NT2/D1 (cell line): ENCODE measurements at regions not wholly inside any gene's neighbourhood (a gene's known extent, or its start where the extent isn't known, plus 50 kb on each side); places are given as distances from the start of the nearest gene placed in this dataset.

Source experiments
- DNase-seq: peaks from one replicate; pipeline ENCODE4 v3.0.0-alpha.2; 2011; ENCODE audit warnings: low read depth, low spot score
- H3K27me3 ChIP-seq: 2 replicates; pipeline ENCODE4 v1.6.0; 2011; ENCODE audit warnings: mild to moderate bottlenecking; ENCODE audit not compliant: insufficient read length, insufficient read depth
- H3K36me3 ChIP-seq: 2 replicates; pipeline ENCODE4 v1.6.1; 2011; ENCODE audit warnings: mild to moderate bottlenecking, low read length, mixed read lengths; ENCODE audit not compliant: insufficient read depth, insufficient read length
- H3K4me1 ChIP-seq: 2 replicates; pipeline ENCODE4 v1.5.1; 2011; ENCODE audit not compliant: insufficient read depth, insufficient read length
- H3K4me3 ChIP-seq: 2 replicates; pipeline ENCODE4 v1.5.1; 2011; ENCODE audit warnings: low read depth; ENCODE audit not compliant: insufficient read length
- H3K9ac ChIP-seq: 2 replicates; pipeline ENCODE4 v1.6.0; 2011; ENCODE audit warnings: low read depth; ENCODE audit not compliant: insufficient read length
- H3K9me3 ChIP-seq: 2 replicates; pipeline ENCODE4 v1.5.1; 2011; ENCODE audit warnings: mild to moderate bottlenecking, low read length; ENCODE audit not compliant: insufficient read depth
- SUZ12 ChIP-seq: IDR thresholded peaks from 2 replicates; pipeline ENCODE4 v1.6.1; 2011; ENCODE audit not compliant: insufficient read length, insufficient read depth; ENCODE audit errors: extremely low read depth
- YY1 ChIP-seq: IDR thresholded peaks from 2 replicates; pipeline ENCODE4 v1.6.1; 2011; ENCODE audit not compliant: insufficient read length, insufficient read depth
- ZNF274 ChIP-seq: IDR thresholded peaks from 2 replicates; pipeline ENCODE4 v1.6.1; 2011; ENCODE audit warnings: mild to moderate bottlenecking, low read depth, low read length

DNA sequence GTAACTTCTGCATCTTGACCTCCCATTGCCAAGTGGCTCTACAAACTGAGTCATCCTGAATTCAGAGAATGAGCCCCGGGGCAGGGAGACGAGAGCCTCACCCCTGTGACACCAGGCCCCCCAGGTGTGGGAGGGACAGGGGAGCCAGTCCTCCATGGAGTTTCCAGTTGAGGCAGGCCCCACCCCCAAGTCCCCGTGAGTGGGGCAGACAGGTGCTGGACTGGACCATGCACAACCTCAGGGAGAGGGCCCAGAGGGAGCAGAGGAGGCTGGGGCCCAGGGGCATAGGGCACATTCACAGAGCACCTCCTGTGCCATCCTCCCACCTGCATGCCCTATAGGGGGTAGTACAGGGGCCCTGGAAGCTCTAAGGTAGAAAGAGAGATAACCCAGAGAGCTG lies 180.8 kb downstream of the BRD1 start:
- no peak overlapping the region for H3K4me3 ChIP-seq
- H3K9ac ChIP-seq, result no peak overlapping the region
- H3K9me3 ChIP-seq, result no peaks in the 10 kb centered on the region
- DNase-seq, result no peak
- peaks cover 12% of the 10 kb centered on the region for H3K4me1 ChIP-seq
- no peaks in the 10 kb centered on the region for H3K36me3 ChIP-seq
- peaks cover 4% of the 10 kb centered on the region for H3K27me3 ChIP-seq
- no peak for TF ChIP-seq YY1
- TF ChIP-seq SUZ12, result no peak

DNA sequence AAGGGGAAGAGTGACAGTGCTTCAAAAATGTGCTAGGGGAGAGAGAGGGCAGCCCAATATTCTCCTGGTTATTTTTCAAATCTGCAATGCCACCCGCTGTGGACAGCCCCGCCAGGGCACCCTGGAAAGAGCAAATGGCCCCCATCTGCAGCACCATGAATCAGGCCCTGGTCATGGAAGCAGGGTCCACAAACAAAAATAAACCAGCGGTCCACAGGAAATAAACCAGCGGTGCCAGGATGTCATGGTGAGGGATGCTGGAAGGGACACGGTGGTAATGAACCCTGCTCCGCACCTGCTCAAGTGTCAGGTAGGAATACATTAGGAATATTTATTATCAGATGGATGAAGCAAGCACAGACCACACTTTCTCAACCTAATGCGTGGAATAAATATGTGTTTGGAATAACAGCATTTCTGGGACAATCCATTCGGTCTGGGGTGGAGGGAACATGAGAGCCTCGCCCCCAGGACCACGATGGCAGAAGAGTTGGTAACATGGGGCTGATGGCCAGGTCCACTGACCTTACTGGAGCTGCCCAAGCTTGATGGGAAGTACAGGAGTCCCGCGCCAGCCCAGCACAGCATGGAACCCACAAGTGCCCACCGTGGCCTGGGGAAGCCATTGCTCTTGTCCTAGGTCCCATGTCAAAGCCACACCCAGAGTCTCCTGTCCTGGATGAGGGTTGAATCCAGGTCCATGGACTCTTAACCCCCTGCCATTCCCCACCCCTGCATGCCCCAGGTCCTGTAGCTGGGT lies 181.7 kb downstream of the BRD1 start:
- Histone ChIP-seq H3K36me3 (no peaks in the 10 kb centered on the region), H3K27me3 (peaks cover 4% of the 10 kb centered on the region), H3K9ac (no peak overlapping the region), H3K9me3 (no peaks in the 10 kb centered on the region), H3K4me3 (no peak overlapping the region), H3K4me1 (peaks cover 12% of the 10 kb centered on the region)
- TF ChIP-seq ZNF274 (no peak), YY1 (no peak), SUZ12 (no peak)
- DNase-seq, result no peak

DNA sequence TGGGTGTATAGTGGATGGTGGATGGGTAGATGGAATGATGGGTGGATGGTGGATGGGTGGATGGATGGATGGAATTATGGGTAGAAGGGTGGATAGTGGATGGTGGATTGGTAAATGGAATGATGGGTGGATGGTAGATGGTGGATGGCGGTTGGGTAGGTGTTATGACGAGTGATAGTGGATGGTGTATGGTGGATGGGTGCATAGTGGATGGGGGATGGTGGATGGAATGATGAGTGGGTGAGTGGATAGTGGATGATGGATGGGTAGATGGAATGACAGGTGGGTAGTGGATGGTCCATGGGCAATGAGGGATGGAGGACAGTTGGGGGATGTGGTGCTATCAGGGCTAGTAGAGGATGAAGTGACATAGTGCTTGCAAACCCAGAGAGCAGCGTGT lies 182.4 kb downstream of the BRD1 start:
- Histone ChIP-seq H3K9me3 (no peaks in the 10 kb centered on the region), H3K9ac (no peak overlapping the region), H3K4me1 (peaks cover 12% of the 10 kb centered on the region), H3K4me3 (no peak overlapping the region), H3K36me3 (no peaks in the 10 kb centered on the region), H3K27me3 (peaks cover 1% of the 10 kb centered on the region)
- TF ChIP-seq YY1, result no peak
- TF ChIP-seq SUZ12, result no peak
- TF ChIP-seq ZNF274, result no peak
- no peak for DNase-seq

DNA sequence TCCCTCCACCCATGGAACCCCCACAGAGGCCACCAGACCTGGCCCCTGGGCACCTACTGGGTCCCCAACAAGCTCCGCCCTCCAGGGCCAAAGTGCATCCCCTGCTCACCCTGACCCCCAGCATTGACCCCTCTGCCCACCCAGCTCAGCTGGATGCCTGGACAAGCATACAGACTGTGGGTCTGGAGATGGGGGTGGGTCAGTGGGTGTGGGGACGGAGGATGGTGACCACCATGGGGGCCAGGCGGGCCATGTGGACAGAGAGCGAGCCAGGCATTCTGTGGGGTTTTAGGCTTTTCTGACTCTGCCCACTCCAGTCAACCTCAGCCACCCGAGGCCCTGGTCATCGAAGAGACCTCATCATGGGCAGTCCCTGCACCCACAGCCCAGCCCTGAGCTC lies 183.7 kb downstream of the BRD1 start:
- Histone ChIP-seq H3K4me3 (no peak overlapping the region), H3K27me3 (no peaks in the 10 kb centered on the region), H3K9ac (no peak overlapping the region), H3K36me3 (no peaks in the 10 kb centered on the region), H3K4me1 (peaks cover 12% of the 10 kb centered on the region), H3K9me3 (no peaks in the 10 kb centered on the region)
- no peak for DNase-seq
- TF ChIP-seq YY1 (no peak), ZNF274 (no peak), SUZ12 (no peak)

DNA sequence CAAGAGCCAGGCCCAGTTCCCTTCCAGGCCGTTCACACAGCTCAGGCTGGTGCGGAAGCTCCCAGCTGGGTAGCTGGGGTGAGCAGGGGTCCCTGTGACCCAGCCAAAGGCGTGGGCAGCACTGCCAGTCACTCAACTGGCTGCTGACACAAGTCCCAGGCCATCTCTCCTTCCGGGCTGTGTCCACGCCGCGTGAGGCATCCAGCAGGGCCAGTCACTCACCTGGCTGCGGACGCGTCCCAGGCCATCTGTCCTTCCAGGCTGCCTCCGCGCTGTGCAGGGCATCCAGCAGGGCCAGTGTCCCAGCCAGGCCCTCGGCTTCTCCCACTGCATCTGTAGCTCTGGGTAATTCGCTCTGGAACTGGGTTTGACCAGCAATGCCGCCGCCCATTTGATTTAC lies 184.2 kb downstream of the BRD1 start:
- Histone ChIP-seq H3K4me1 (peaks cover 11% of the 10 kb centered on the region), H3K9me3 (no peaks in the 10 kb centered on the region), H3K4me3 (no peak overlapping the region), H3K9ac (no peak overlapping the region), H3K36me3 (no peaks in the 10 kb centered on the region), H3K27me3 (no peaks in the 10 kb centered on the region)
- TF ChIP-seq ZNF274 (no peak), SUZ12 (no peak), YY1 (no peak)
- no peak for DNase-seq

DNA sequence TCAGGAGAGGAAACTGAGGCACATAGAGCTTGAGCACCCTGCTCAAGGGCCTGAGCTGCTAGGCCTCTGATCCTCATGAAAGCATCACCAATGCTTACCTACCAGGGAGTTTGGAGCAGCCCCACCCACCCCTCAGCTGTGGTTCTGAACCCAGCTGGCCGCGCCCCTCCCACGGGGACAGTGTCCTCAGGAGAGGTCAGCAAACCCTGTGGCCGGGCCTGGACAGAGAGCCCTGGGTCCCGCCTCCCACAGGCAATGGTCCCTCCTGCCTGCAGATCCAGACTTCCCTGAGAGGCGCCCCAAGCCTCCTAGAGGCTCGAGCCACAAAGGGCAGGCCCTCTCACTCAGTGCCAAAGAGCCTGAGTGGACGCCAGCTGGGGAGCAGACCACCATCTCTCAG lies 184.9 kb downstream of the BRD1 start:
- H3K9me3 ChIP-seq, result no peaks in the 10 kb centered on the region
- no peaks in the 10 kb centered on the region for H3K36me3 ChIP-seq
- no peak overlapping the region for H3K9ac ChIP-seq
- TF ChIP-seq SUZ12 (no peak), ZNF274 (no peak), YY1 (no peak)
- H3K27me3 ChIP-seq, result no peaks in the 10 kb centered on the region
- peaks cover 10% of the 10 kb centered on the region for H3K4me1 ChIP-seq
- H3K4me3 ChIP-seq, result no peak overlapping the region
- no peak for DNase-seq

DNA sequence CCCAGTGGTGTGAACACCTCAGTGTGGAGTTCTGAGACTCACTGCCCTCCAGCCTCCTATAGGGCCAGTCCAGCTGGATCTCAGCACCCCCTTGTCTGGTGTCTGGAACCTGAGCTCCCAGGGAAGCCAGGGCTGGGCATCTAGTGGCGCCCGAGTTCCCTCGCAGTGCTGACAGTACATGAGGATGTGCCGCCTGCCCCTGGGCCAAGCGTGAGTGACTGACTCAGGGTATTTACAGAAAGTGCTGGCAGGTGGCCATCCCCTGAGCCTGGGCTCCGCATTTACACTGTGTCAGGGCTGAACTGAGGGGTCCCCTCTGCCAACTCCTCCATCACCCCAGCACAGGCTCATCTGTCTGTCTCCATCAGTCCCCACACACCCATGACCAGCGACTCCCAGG lies 185.3 kb downstream of the BRD1 start:
- no peaks in the 10 kb centered on the region for H3K27me3 ChIP-seq
- DNase-seq, result no peak
- TF ChIP-seq YY1, result no peak
- no peak for TF ChIP-seq SUZ12
- TF ChIP-seq ZNF274, result no peak

More for the DNA sequence above, 185.3 kb downstream of the BRD1 start:
- no peaks in the 10 kb centered on the region for H3K9me3 ChIP-seq
- no peak overlapping the region for H3K9ac ChIP-seq
- peaks cover 7% of the 10 kb centered on the region for H3K4me1 ChIP-seq
- no peak overlapping the region for H3K4me3 ChIP-seq
- H3K36me3 ChIP-seq, result no peaks in the 10 kb centered on the region
